HG03039 (cell line): ENCODE measurements at regions not wholly inside any gene's neighbourhood (a gene's known extent, or its start where the extent isn't known, plus 50 kb on each side); places are given as distances from the start of the nearest gene placed in this dataset.

Experiments used
- ATAC-seq: cut with Tn5 transposase; IDR thresholded peaks from one replicate; pipeline ENCODE4 v1.9.1; 2021; ENCODE audit warnings: mild to moderate bottlenecking, moderate library complexity; ENCODE audit not compliant: unreplicated experiment

- no peak for ATAC-seq
Measured at GRCh38 chr4:100811046-100811445, 293.2 kb upstream of the EMCN start.

GRCh38 chr4:100809506-100809905 is 291.7 kb upstream of the EMCN start:
- ATAC-seq = no peak

GRCh38 chr4:100806988-100807387 is 289.2 kb upstream of the EMCN start:
- ATAC-seq = no peak

GRCh38 chr4:100805538-100805937 is 287.7 kb upstream of the EMCN start:
- ATAC-seq = no peak

- ATAC-seq = no peak
Measured at GRCh38 chr4:100804576-100805360, 286.9 kb upstream of the EMCN start.

GRCh38 chr4:100803751-100804150 is 285.9 kb upstream of the EMCN start:
- ATAC-seq = no peak

- no peak for ATAC-seq
Measured at GRCh38 chr4:100799761-100800539, 282.1 kb upstream of the EMCN start.

GRCh38 chr4:100797791-100798190 is 280.0 kb upstream of the EMCN start:
- no peak for ATAC-seq

- no peak for ATAC-seq
Measured at GRCh38 chr4:100797356-100797755, 279.5 kb upstream of the EMCN start.

GRCh38 chr4:100796332-100796731 is 278.5 kb upstream of the EMCN start:
- no peak for ATAC-seq

GRCh38 chr4:100795581-100795980 is 277.8 kb upstream of the EMCN start:
- no peak for ATAC-seq

GRCh38 chr4:100790836-100791615 is 273.2 kb upstream of the EMCN start:
- no peak for ATAC-seq

GRCh38 chr4:100789991-100790390 is 272.2 kb upstream of the EMCN start:
- no peak for ATAC-seq

- no peak for ATAC-seq
Measured at GRCh38 chr4:100786481-100786880, 268.7 kb upstream of the EMCN start.

- ATAC-seq = no peak
Measured at GRCh38 chr4:100782356-100782755, 264.5 kb upstream of the EMCN start.

- no peak for ATAC-seq
Measured at GRCh38 chr4:100781435-100781834, 263.6 kb upstream of the EMCN start.

- no peak for ATAC-seq
Measured at GRCh38 chr4:100780126-100780525, 262.3 kb upstream of the EMCN start.

GRCh38 chr4:100778431-100778830 is 260.6 kb upstream of the EMCN start:
- ATAC-seq = no peak

- ATAC-seq = no peak
Measured at GRCh38 chr4:100762738-100763137, 244.9 kb upstream of the EMCN start.

GRCh38 chr4:100754751-100755150 is 236.9 kb upstream of the EMCN start:
- ATAC-seq = no peak

- ATAC-seq = no peak
Measured at GRCh38 chr4:100746141-100746739, 228.4 kb upstream of the EMCN start.
